GM23338 (cell line): ENCODE measurements at regions not wholly inside any gene's neighbourhood (a gene's known extent, or its start where the extent isn't known, plus 50 kb on each side); places are given as distances from the start of the nearest gene placed in this dataset.
A peak's percentile ranks its signal among the peaks of the same experiment; 100 is the strongest.

Experiments used
- ATAC-seq: fragments of 200-7000 bp; cut with Tn5 transposase; 3 replicates; pipeline ENCODE4 v1.9.1; 2020
- DNase-seq: peaks from one replicate; pipeline ENCODE4 v3.0.0-alpha.2; 2015; ENCODE audit warnings: low spot score
- H2AFZ ChIP-seq: fragments of 200-600 bp; sonication (generic); 2 replicates; pipeline ENCODE4 v1.8.0; 2016; ENCODE audit warnings: antibody characterized with exemption, mild to moderate bottlenecking, moderate library complexity
- H3F3A ChIP-seq: fragments of 200-600 bp; sonication (generic); replicated peaks from 2 replicates; pipeline ENCODE4 v1.8.0; 2017; ENCODE audit warnings: antibody characterized with exemption, mixed run types, low read depth
- H3K27ac ChIP-seq: fragments of 200-600 bp; sonication (generic); 2 replicates; pipeline ENCODE4 v1.6.1; 2016; ENCODE audit warnings: low read depth
- H3K27me3 ChIP-seq: fragments of 200-600 bp; sonication (generic); 2 replicates; pipeline ENCODE4 v1.8.0; 2016; ENCODE audit warnings: mild to moderate bottlenecking, mixed run types, moderate library complexity; ENCODE audit not compliant: insufficient read depth
- H3K36me3 ChIP-seq: fragments of 200-600 bp; sonication (generic); 2 replicates; pipeline ENCODE4 v1.8.0; 2016; ENCODE audit warnings: mild to moderate bottlenecking; ENCODE audit not compliant: insufficient read depth
- H3K4me1 ChIP-seq: fragments of 200-600 bp; sonication (generic); 2 replicates; pipeline ENCODE4 v1.8.0; 2016; ENCODE audit warnings: mild to moderate bottlenecking, moderate library complexity; ENCODE audit not compliant: insufficient read depth
- H3K4me2 ChIP-seq: fragments of 200-600 bp; sonication (generic); 2 replicates; pipeline ENCODE4 v1.7.1; 2017; ENCODE audit warnings: mixed run types
- H3K4me3 ChIP-seq: fragments of 200-600 bp; sonication (generic); 2 replicates; pipeline ENCODE4 v1.6.1; 2016; ENCODE audit warnings: mixed run types
- H3K79me2 ChIP-seq: fragments of 200-600 bp; sonication (generic); replicated peaks from 2 replicates; pipeline ENCODE4 v1.8.0; 2017; ENCODE audit warnings: mild to moderate bottlenecking; ENCODE audit not compliant: insufficient read depth
- H3K9me2 ChIP-seq: fragments of 200-600 bp; sonication (generic); 2 replicates; pipeline ENCODE4 v1.8.0; 2017; ENCODE audit not compliant: insufficient read depth
- H4K20me1 ChIP-seq: fragments of 200-600 bp; sonication (generic); replicated peaks from 2 replicates; pipeline ENCODE4 v1.8.0; 2017; ENCODE audit warnings: mild to moderate bottlenecking; ENCODE audit not compliant: insufficient read depth
- H3K27ac Mint-ChIP-seq: 2 replicates; pipeline ENCODE4 v1.8.0; 2020; ENCODE audit warnings: inconsistent platforms, mild to moderate bottlenecking, moderate library complexity, mixed read lengths
- H3K27me3 Mint-ChIP-seq: 3 replicates; pipeline ENCODE4 v1.8.0; 2022; ENCODE audit warnings: low read depth, mild to moderate bottlenecking, moderate library complexity, mixed read lengths, inconsistent platforms; ENCODE audit not compliant: insufficient read depth, poor library complexity
- H3K36me3 Mint-ChIP-seq: 3 replicates; pipeline ENCODE4 v1.8.0; 2021; ENCODE audit warnings: low read depth, mild to moderate bottlenecking, inconsistent platforms, moderate library complexity, mixed read lengths
- H3K4me1 Mint-ChIP-seq: 3 replicates; pipeline ENCODE4 v1.8.0; 2020; ENCODE audit warnings: mild to moderate bottlenecking, inconsistent platforms, mixed read lengths
- H3K4me3 Mint-ChIP-seq: 3 replicates; pipeline ENCODE4 v1.8.0; 2021; ENCODE audit warnings: moderate library complexity, mild to moderate bottlenecking, inconsistent platforms, mixed read lengths
- H3K9me3 Mint-ChIP-seq: 3 replicates; pipeline ENCODE4 v1.8.0; 2020; ENCODE audit warnings: moderate library complexity, mild to moderate bottlenecking, inconsistent platforms, mixed read lengths
- CREB1 ChIP-seq: fragments of 250-450 bp; sonication (Bioruptor Pico); IDR thresholded peaks from 2 replicates; pipeline ENCODE4 v1.5.0; 2020; ENCODE audit warnings: low read depth, mild to moderate bottlenecking, moderate library complexity
- EZH2 ChIP-seq: fragments of 200-600 bp; sonication (generic); IDR thresholded peaks from one replicate; pipeline ENCODE4 v1.8.0; 2017; ENCODE audit warnings: antibody characterized with exemption, mild to moderate bottlenecking, low read depth; ENCODE audit not compliant: unreplicated experiment
- EZH2phosphoT487 ChIP-seq: fragments of 200-600 bp; sonication (generic); IDR thresholded peaks from one replicate; pipeline ENCODE4 v1.8.1; 2018; ENCODE audit warnings: antibody characterized with exemption; ENCODE audit not compliant: unreplicated experiment
- JUNB ChIP-seq: IDR thresholded peaks from one replicate; pipeline ENCODE4 v1.6.1; 2016; ENCODE audit warnings: antibody characterized with exemption; ENCODE audit not compliant: unreplicated experiment
- NANOG ChIP-seq: IDR thresholded peaks from 2 replicates; pipeline ENCODE4 v1.6.1; 2016; ENCODE audit warnings: antibody characterized with exemption, borderline replicate concordance
- POLR2AphosphoS5 ChIP-seq: IDR thresholded peaks from 2 replicates; pipeline ENCODE4 v1.6.1; 2016; ENCODE audit warnings: antibody characterized with exemption, low read depth
- STAT1 ChIP-seq: IDR thresholded peaks from one replicate; pipeline ENCODE4 v1.6.1; 2016; ENCODE audit warnings: antibody characterized with exemption; ENCODE audit not compliant: unreplicated experiment
- ZNF114 ChIP-seq: fragments of 250-450 bp; sonication (Bioruptor Pico); IDR thresholded peaks from 2 replicates; pipeline ENCODE4 v1.5.0; 2020; ENCODE audit warnings: mild to moderate bottlenecking, moderate library complexity
- ZNF331 ChIP-seq: fragments of 250-450 bp; sonication (Bioruptor Pico); IDR thresholded peaks from 2 replicates; pipeline ENCODE4 v1.5.0; 2020; ENCODE audit warnings: low read depth, mild to moderate bottlenecking, moderate library complexity
- TF ChIP-seq, protein P1 (sequence below): fragments of 250-450 bp; sonication (Bioruptor Pico); IDR thresholded peaks from 2 replicates; pipeline ENCODE4 v1.5.0; 2020; ENCODE audit warnings: mild to moderate bottlenecking, moderate library complexity
- TF ChIP-seq, protein P2 (sequence below): IDR thresholded peaks from one replicate; pipeline ENCODE4 v1.6.1; 2018; ENCODE audit warnings: antibody characterized with exemption; ENCODE audit not compliant: unreplicated experiment
- TF ChIP-seq, protein P3 (sequence below): IDR thresholded peaks from 2 replicates; pipeline ENCODE4 v1.6.1; 2016; ENCODE audit warnings: antibody characterized with exemption
- TF ChIP-seq, protein P4 (sequence below), 2 experiments: fragments of 200-600 bp in 1 of 2; sonication (generic) in 1 of 2; conservative IDR thresholded peaks; 2 replicates each; pipeline versions ENCODE4 v1.5.1 to v1.6.1; 2016 to 2017; ENCODE audit warnings: antibody characterized with exemption in 2 of 2, low read depth in 2 of 2, mild to moderate bottlenecking in 2 of 2, moderate library complexity in 1 of 2

DNA sequence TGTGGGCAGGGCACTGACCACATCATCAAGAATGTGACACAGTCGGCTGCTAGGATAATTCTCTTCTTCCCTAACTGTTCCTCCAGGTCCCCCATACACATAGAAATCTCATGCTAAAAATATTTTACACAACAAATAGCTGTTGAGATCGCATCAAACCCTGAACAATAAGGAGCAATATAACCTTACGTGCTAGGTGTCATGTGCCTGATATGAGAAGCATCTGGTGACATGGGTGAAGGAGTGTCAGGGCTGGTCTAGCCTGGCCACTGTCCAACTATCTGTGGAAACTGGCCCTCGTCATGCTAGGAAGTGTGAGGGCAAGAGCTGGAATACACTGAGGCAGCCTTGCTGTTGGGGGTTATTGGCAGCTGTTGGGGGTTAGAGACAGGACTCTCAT is 167.3 kb upstream of the PGRMC2 start:
- no peak overlapping the region for H3K27ac Mint-ChIP-seq
- no peak for DNase-seq

More for the DNA sequence above, 167.3 kb upstream of the PGRMC2 start:
- Mint-ChIP-seq H3K4me3 (no peak overlapping the region), H3K9me3 (no peaks in the 10 kb centered on the region), H3K36me3 (no peaks in the 10 kb centered on the region), H3K27me3 (peaks cover 2% of the 10 kb centered on the region), H3K4me1 (peaks cover 10% of the 10 kb centered on the region; the same call in 2 of the 3 replicates)
- Histone ChIP-seq H2AFZ (no peak overlapping the region), H3K36me3 (no peaks in the 10 kb centered on the region), H3K27me3 (no peaks in the 10 kb centered on the region), H3K4me3 (no peak overlapping the region), H3K4me2 (peak overlapping the region; percentile 9; the same call in 1 of the 2 replicates), H3K79me2 (no peaks in the 10 kb centered on the region), H3K4me1 (no peaks in the 10 kb centered on the region), H3K27ac (no peak overlapping the region), H4K20me1 (no peaks in the 10 kb centered on the region), H3K9me2 (no peaks in the 10 kb centered on the region), H3F3A (no peaks in the 10 kb centered on the region)
- ATAC-seq, result no peak
- TF ChIP-seq CREB1 (CRISPR knock-in tag) (no peak), NANOG (no peak), ZNF331 (CRISPR knock-in tag) (no peak), EZH2 (no peak), EZH2phosphoT487 (no peak), ZNF114 (CRISPR knock-in tag) (no peak), POLR2AphosphoS5 (no peak), STAT1 (no peak), JUNB (no peak)
- TF ChIP-seq, protein P1, sequence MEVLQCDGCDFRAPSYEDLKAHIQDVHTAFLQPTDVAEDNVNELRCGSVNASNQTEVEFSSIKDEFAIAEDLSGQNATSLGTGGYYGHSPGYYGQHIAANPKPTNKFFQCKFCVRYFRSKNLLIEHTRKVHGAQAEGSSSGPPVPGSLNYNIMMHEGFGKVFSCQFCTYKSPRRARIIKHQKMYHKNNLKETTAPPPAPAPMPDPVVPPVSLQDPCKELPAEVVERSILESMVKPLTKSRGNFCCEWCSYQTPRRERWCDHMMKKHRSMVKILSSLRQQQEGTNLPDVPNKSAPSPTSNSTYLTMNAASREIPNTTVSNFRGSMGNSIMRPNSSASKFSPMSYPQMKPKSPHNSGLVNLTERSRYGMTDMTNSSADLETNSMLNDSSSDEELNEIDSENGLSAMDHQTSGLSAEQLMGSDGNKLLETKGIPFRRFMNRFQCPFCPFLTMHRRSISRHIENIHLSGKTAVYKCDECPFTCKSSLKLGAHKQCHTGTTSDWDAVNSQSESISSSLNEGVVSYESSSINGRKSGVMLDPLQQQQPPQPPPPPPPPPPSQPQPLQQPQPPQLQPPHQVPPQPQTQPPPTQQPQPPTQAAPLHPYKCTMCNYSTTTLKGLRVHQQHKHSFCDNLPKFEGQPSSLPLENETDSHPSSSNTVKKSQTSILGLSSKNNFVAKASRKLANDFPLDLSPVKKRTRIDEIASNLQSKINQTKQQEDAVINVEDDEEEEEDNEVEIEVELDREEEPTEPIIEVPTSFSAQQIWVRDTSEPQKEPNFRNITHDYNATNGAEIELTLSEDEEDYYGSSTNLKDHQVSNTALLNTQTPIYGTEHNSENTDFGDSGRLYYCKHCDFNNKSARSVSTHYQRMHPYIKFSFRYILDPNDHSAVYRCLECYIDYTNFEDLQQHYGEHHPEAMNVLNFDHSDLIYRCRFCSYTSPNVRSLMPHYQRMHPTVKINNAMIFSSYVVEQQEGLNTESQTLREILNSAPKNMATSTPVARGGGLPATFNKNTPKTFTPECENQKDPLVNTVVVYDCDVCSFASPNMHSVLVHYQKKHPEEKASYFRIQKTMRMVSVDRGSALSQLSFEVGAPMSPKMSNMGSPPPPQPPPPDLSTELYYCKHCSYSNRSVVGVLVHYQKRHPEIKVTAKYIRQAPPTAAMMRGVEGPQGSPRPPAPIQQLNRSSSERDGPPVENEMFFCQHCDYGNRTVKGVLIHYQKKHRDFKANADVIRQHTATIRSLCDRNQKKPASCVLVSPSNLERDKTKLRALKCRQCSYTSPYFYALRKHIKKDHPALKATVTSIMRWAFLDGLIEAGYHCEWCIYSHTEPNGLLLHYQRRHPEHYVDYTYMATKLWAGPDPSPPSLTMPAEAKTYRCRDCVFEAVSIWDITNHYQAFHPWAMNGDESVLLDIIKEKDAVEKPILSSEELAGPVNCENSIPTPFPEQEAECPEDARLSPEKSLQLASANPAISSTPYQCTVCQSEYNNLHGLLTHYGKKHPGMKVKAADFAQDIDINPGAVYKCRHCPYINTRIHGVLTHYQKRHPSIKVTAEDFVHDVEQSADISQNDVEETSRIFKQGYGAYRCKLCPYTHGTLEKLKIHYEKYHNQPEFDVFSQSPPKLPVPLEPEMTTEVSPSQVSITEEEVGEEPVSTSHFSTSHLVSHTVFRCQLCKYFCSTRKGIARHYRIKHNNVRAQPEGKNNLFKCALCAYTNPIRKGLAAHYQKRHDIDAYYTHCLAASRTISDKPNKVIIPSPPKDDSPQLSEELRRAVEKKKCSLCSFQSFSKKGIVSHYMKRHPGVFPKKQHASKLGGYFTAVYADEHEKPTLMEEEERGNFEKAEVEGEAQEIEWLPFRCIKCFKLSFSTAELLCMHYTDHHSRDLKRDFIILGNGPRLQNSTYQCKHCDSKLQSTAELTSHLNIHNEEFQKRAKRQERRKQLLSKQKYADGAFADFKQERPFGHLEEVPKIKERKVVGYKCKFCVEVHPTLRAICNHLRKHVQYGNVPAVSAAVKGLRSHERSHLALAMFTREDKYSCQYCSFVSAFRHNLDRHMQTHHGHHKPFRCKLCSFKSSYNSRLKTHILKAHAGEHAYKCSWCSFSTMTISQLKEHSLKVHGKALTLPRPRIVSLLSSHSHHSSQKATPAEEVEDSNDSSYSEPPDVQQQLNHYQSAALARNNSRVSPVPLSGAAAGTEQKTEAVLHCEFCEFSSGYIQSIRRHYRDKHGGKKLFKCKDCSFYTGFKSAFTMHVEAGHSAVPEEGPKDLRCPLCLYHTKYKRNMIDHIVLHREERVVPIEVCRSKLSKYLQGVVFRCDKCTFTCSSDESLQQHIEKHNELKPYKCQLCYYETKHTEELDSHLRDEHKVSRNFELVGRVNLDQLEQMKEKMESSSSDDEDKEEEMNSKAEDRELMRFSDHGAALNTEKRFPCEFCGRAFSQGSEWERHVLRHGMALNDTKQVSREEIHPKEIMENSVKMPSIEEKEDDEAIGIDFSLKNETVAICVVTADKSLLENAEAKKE (CRISPR knock-in tag), result no peak
- TF ChIP-seq, protein P2, sequence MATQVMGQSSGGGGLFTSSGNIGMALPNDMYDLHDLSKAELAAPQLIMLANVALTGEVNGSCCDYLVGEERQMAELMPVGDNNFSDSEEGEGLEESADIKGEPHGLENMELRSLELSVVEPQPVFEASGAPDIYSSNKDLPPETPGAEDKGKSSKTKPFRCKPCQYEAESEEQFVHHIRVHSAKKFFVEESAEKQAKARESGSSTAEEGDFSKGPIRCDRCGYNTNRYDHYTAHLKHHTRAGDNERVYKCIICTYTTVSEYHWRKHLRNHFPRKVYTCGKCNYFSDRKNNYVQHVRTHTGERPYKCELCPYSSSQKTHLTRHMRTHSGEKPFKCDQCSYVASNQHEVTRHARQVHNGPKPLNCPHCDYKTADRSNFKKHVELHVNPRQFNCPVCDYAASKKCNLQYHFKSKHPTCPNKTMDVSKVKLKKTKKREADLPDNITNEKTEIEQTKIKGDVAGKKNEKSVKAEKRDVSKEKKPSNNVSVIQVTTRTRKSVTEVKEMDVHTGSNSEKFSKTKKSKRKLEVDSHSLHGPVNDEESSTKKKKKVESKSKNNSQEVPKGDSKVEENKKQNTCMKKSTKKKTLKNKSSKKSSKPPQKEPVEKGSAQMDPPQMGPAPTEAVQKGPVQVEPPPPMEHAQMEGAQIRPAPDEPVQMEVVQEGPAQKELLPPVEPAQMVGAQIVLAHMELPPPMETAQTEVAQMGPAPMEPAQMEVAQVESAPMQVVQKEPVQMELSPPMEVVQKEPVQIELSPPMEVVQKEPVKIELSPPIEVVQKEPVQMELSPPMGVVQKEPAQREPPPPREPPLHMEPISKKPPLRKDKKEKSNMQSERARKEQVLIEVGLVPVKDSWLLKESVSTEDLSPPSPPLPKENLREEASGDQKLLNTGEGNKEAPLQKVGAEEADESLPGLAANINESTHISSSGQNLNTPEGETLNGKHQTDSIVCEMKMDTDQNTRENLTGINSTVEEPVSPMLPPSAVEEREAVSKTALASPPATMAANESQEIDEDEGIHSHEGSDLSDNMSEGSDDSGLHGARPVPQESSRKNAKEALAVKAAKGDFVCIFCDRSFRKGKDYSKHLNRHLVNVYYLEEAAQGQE, result no peak
- TF ChIP-seq, protein P3, sequence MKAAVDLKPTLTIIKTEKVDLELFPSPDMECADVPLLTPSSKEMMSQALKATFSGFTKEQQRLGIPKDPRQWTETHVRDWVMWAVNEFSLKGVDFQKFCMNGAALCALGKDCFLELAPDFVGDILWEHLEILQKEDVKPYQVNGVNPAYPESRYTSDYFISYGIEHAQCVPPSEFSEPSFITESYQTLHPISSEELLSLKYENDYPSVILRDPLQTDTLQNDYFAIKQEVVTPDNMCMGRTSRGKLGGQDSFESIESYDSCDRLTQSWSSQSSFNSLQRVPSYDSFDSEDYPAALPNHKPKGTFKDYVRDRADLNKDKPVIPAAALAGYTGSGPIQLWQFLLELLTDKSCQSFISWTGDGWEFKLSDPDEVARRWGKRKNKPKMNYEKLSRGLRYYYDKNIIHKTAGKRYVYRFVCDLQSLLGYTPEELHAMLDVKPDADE, result no peak
- TF ChIP-seq, protein P4, sequence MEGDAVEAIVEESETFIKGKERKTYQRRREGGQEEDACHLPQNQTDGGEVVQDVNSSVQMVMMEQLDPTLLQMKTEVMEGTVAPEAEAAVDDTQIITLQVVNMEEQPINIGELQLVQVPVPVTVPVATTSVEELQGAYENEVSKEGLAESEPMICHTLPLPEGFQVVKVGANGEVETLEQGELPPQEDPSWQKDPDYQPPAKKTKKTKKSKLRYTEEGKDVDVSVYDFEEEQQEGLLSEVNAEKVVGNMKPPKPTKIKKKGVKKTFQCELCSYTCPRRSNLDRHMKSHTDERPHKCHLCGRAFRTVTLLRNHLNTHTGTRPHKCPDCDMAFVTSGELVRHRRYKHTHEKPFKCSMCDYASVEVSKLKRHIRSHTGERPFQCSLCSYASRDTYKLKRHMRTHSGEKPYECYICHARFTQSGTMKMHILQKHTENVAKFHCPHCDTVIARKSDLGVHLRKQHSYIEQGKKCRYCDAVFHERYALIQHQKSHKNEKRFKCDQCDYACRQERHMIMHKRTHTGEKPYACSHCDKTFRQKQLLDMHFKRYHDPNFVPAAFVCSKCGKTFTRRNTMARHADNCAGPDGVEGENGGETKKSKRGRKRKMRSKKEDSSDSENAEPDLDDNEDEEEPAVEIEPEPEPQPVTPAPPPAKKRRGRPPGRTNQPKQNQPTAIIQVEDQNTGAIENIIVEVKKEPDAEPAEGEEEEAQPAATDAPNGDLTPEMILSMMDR (conservative IDR thresholded peaks at IDR 0.05; ENCODE audit: low read depth in 2 of 2), result no peak
